Stimulated activated naive CD4-positive, alpha-beta T cell (primary cell): ENCODE measurements at regions not wholly inside any gene's neighbourhood (a gene's known extent, or its start where the extent isn't known, plus 50 kb on each side); places are given as distances from the start of the nearest gene placed in this dataset.
"Not testable (repeated sequence)": the region's sequence is repeated elsewhere in the genome, so short reads cannot be mapped to it uniquely, and the experiment has no call there.

Experiments
- DNase-seq, 6 experiments: peaks; one replicate each; lab custom pipeline; 2025; lab: John Stamatoyannopoulos, UW

DNA sequence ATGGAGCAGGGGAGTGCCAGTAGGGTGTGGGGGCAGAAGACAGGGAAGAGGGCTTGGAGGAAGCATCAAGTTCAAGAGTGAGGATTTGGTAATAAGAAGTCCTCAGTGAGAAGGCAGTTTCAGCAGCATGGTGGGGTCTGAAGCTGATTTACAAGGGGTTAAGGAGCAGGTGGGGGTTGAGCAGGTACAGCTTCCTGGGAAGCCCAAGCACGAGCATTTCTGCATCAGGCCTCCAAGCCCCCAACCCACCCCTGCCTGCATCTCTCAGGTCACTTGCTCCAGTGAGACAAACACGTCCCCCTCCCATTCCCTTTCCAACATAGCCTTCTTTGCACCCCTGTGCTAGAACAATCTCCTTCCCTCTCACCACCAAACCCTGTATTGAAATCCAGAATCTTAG, 574.7 kb downstream of the MATN1 start:
- no peak for DNase-seq

GRCh38 chr1:30147188-30147587, 576.2 kb downstream of the MATN1 start:
- no peak for DNase-seq

DNA sequence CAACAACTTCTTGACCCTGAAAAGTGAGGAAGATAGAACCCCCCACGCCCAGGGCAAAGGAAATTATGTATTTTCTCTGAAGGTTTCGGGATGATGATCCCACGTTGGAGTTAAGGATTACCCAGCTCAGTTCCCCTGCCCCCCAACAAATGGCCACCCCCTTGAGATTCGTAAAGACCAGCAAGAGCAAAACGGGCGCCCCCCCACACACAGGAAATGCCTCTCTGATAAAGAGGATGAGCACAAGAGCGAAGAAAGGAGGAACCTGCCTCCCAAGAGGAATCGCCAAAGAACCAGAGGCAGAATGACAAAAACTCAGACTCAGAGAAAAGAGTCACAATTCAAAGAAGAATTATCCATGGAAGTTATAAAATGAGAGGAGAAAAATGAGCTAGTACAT, 576.9 kb downstream of the MATN1 start:
- DNase-seq = no peak

GRCh38 chr1:30145723-30146303, 577.6 kb downstream of the MATN1 start:
- no peak for DNase-seq

- no peak for DNase-seq
Observed at GRCh38 chr1:30144831-30145230, 578.6 kb downstream of the MATN1 start.

DNA sequence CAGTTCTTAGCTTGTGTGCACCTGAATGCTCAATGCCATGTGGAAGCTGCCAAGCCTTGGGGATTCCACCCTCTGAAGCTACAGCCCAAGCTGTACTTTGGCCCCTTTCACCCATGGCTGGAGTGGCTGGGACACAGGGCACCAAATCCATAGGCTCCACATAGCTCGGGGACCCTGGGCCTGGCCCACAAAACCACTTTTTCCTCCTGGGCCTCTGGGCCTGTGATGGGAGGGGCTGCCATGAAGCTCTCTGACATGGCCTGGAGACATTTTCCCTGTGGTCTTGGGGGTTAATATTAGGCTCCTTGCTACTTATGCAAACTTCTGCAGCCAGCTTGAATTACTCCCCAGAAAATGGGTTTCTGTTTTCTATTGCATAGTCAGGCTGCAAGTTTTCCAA, 579.9 kb downstream of the MATN1 start:
- DNase-seq = no peak

- DNase-seq = no peak
Observed at GRCh38 chr1:30140566-30140965, 582.8 kb downstream of the MATN1 start.

DNA sequence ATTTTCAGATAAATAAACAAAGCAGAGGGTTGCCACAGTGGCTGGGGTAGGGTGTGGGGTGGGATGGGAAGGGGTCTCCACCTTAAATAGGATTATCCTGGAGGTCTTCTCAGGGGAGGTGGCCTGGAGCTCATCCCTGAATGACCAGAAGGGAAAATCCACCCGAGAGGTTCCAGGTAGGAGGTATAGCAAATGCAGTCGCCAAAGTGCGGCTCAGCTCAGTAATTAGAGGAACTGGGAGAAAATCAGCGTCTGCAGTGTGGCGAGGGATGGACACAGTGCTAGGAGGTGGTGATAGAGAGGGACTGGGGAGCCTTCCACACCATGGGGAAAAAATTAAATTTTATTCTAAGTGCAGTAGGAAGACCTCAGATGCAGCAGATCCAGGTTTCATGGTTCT, 584.5 kb downstream of the MATN1 start:
- no peak for DNase-seq

DNA sequence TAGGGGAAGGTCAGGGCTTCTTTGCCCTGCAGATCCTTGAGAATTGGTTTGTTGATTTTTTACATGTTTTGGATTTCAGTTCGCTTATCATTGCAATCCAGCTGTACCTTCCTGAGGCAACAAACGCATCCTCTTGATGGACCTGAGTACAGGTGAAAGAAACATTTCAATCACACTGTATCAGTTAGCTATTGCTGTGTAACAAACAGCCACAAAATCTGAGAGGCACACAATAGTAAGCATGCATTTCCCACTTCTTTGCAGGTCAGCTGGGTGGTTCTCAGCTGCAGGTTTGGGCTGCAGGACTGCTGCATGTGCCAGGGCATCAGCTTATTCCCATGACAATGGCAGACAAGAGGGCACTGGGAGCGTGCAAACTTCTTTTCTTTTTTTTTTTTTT, 586.4 kb downstream of the MATN1 start:
- DNase-seq = no peak

- DNase-seq = no peak
Observed at GRCh38 chr1:30135698-30136097, 587.7 kb downstream of the MATN1 start.

DNA sequence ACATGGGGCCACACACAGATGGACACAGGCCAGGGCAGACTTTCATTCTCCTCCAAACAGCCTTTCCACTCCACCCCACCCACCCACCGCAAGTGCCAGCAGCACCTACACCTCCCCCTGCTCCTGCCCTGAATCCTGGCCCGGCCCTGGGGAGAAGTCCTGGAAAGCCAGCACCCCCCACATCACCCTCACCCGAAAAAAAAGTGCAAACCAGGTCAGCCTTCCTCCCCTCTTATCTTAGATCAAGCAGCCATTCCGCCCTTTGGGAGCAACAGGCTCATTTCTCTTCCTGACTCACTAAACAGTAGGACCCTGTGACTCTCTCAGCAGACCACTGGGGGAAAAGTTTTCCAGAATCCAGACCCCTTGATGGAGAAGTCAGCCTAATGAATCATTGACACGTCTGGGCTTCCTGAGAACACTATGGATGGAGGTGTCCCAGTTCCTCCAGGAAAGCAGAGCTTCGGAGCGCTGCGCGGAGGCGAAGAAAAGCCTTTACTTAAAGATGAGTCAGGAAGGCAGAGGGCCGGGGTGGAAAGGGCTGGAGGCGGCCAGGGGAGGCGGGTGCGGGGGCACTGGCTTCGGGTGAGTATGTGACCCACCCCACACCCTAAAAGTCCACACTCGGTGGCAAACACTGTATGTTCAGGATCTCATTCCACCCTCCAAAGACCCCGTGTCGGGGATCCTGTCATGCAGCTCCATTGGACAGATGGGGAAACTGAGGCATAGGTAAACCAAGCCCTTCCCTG, 588.7 kb downstream of the MATN1 start:
- DNase-seq = no peak

- no peak for DNase-seq
Observed at GRCh38 chr1:30133414-30134055, 589.9 kb downstream of the MATN1 start.

GRCh38 chr1:30132602-30133286, 590.6 kb downstream of the MATN1 start:
- DNase-seq = no peak

DNA sequence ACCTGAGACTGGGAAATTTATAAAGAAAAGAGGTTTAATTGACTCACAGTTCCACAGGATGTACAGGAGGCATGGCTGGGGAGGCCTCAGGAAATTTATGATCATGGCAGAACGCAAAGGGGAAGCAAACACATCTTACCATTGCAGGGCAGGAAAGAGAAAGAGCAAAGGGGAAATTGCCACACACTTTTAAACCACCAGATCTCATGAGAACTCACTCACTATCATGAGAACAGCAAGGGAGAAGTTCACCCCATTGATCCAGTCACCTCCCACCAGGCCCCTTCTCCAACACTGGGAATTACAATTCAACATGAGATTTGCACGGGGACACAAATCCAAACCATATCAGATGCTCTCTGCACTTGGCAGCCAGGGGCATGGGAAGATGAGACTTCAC, 592.8 kb downstream of the MATN1 start:
- not testable (repeated sequence) for DNase-seq

DNA sequence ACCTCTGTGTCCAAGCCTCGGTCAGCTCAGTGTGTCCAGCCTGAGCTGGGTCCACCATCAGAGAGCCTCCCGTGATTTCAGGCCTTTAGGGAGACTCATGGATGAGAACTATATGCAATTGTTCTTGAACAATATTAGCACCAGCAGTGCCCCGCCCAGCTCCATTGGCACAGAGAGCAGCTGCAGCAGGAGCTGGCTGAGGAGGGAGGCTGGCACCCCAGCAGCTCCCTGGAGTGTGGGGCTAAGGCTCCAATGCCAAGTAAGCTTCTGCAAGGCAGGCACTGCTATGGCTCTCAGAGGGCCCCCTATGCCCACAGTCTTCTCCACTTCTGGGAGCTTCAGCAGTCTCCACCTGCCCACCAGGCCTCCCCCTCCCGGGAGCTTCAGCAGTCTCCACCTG, 593.3 kb downstream of the MATN1 start:
- no peak for DNase-seq

- no peak for DNase-seq
Observed at GRCh38 chr1:30129421-30130055, 593.8 kb downstream of the MATN1 start.

DNA sequence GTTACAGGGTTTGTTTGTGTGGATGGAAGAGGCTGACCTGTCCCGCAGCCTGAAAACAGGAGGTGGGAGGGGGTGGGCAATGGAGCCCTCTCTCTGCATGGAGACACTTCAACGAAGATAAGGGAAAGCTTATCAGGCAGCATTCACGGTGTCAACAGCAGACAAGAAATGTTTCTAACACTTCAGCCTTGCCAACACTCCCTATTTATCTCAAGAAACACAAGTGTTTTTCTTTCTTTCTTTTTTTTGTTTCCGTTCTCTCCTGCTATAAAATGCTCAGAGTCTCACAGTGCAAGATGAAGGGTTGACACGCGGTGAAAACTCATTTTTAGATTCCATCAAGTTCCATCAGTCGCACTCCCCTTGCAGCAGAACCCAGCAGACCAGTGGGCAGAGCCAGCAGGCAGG, 594.4 kb downstream of the MATN1 start:
- DNase-seq = no peak

- DNase-seq = no peak
Observed at GRCh38 chr1:30126848-30127247, 596.5 kb downstream of the MATN1 start.

DNA sequence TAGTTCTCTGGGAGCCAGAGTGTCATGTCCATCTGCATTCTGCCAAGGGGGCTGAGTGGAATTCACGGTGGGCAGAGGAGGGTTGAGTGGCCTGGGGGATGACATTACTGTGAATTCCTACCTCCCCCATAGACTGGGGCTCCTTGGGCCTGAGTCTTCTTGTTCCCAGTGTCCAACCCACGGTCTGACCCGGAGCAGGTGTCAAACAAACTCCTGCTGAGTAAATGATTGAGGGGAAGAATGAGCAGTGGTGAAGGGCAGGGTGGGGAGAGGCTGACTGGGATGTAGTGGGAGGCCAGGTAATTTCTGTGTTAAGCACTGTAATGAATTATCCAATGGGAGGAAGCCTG, 597.6 kb downstream of the MATN1 start:
- DNase-seq = no peak

DNA sequence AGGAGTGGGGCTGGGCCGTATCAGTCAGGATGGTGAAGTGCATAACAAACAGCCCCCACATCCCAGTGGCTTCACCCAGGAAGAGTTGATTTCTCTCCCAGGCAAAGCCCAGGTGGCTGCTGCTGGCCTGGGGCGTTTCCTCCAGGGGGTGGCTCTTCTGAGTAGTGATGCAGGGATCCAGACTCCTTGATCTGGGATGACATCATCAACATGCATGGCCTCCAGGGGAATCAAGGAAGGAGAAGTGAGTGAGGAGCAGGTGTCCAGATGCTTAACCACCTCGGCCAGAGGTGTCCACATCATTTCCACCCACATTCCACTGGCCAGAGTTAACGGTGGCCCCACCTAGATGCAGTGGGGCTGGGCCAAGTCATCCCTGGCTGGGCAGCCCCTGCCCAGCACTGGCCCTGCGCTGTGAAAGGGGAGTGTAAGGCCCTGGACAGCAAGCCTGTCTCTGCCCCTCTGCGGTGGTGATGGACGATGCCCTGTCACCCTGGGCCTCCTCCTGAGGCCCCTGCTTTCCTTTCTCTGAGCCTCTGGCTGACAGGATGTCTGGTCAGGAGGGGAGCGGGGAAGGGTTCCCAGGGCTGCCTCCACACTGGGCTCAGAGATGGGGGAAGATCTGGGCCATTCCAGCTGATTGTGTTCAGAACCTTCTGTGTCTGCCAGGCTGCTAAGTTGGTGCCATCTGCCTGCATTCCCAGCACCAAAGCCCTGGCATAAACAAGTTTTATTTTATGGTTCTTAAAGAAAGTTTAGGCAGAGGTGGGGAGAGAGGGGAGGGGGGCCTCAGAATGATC, 598.2 kb downstream of the MATN1 start:
- no peak for DNase-seq

GRCh38 chr1:30123896-30124295, 599.5 kb downstream of the MATN1 start:
- DNase-seq = no peak

GRCh38 chr1:30123036-30123435, 600.3 kb downstream of the MATN1 start:
- no peak for DNase-seq
